ENCODE measurements at regions not wholly inside any gene's neighbourhood (a gene's known extent, or its start where the extent isn't known, plus 50 kb on each side); places are given as distances from the start of the nearest gene placed in this dataset.

GRCh38 chr13:22562116-22562515 is 618.7 kb upstream of the SGCG start:
- no peak for FAIRE-seq

GRCh38 chr13:22563272-22563671 is 617.5 kb upstream of the SGCG start:
- no peak for FAIRE-seq

GRCh38 chr13:22569811-22570210 is 611.0 kb upstream of the SGCG start:
- FAIRE-seq, result no peak

- FAIRE-seq, result no peak
Observed at GRCh38 chr13:22589880-22590279, 590.9 kb upstream of the SGCG start.

- FAIRE-seq, result no peak
Observed at GRCh38 chr13:22592515-22592914, 588.3 kb upstream of the SGCG start.

GRCh38 chr13:22594041-22594440 is 586.7 kb upstream of the SGCG start:
- FAIRE-seq, result no peak

- FAIRE-seq, result no peak
Observed at GRCh38 chr13:22596171-22596863, 584.5 kb upstream of the SGCG start.

- no peak for FAIRE-seq
Observed at GRCh38 chr13:22599156-22599555, 581.6 kb upstream of the SGCG start.

- FAIRE-seq, result no peak
Observed at GRCh38 chr13:22618002-22618401, 562.8 kb upstream of the SGCG start.

- FAIRE-seq, result no peak
Observed at GRCh38 chr13:22625691-22626090, 555.1 kb upstream of the SGCG start.

- no peak for FAIRE-seq
Observed at GRCh38 chr13:22629374-22629773, 551.4 kb upstream of the SGCG start.

GRCh38 chr13:22642088-22642487 is 538.7 kb upstream of the SGCG start:
- no peak for FAIRE-seq

GRCh38 chr13:22644941-22645340 is 535.8 kb upstream of the SGCG start:
- FAIRE-seq, result no peak

GRCh38 chr13:22647156-22647850 is 533.5 kb upstream of the SGCG start:
- no peak for FAIRE-seq

GRCh38 chr13:22648320-22648801 is 532.4 kb upstream of the SGCG start:
- FAIRE-seq, result no peak

GRCh38 chr13:22652796-22653195 is 528.0 kb upstream of the SGCG start:
- FAIRE-seq, result no peak

GRCh38 chr13:22653866-22654265 is 526.9 kb upstream of the SGCG start:
- no peak for FAIRE-seq

- no peak for FAIRE-seq
Observed at GRCh38 chr13:22655106-22655852, 525.5 kb upstream of the SGCG start.

- FAIRE-seq, result no peak
Observed at GRCh38 chr13:22662771-22663170, 518.0 kb upstream of the SGCG start.

- FAIRE-seq, result no peak
Observed at GRCh38 chr13:22665506-22665905, 515.3 kb upstream of the SGCG start.

- no peak for FAIRE-seq
Observed at GRCh38 chr13:22690756-22691155, 490.0 kb upstream of the SGCG start.

GRCh38 chr13:22693691-22694090 is 487.1 kb upstream of the SGCG start:
- peak; percentile 60 for FAIRE-seq

- FAIRE-seq, result no peak
Observed at GRCh38 chr13:22696433-22696832, 484.3 kb upstream of the SGCG start.

GRCh38 chr13:22698467-22698866 is 482.3 kb upstream of the SGCG start:
- no peak for FAIRE-seq

Data from colon (tissue), 2 donors.